Dedifferentiated amniotic fluid mesenchymal stem cell (primary cell): ENCODE measurements at regions not wholly inside any gene's neighbourhood (a gene's known extent, or its start where the extent isn't known, plus 50 kb on each side); places are given as distances from the start of the nearest gene placed in this dataset.

Experiments
- DNase-seq: peaks from one replicate; pipeline ENCODE4 v3.0.0-alpha.2; 2016; ENCODE audit errors: extremely low spot score

DNA sequence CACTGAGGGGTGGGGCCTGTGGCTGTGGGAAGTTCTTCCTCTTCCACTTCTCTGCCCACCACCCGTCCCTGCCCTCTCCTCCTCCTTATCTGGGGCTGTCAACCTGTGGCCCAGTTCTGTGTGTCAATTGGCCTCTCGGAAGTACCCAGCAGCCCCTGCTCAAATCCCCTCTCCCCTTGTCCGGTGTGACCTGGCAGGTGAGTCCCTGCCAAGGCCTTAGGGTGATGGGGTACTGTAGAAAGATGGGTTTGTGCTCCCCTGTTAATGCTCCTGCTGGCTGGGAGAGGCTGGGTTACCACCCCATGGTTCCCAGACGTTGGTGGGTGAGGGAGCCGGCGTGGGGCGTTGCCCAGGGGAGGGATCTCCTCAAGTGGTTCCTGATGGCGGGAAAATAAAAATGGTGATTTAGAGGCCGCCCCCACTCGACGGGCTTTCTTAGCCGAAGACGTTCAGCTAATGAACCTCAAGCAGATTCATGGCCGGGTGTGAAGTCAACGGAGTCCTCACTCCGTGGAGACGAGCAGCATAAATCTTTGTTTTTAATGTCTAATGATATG, 141.2 kb downstream of the URI1 start:
- no peak for DNase-seq

DNA sequence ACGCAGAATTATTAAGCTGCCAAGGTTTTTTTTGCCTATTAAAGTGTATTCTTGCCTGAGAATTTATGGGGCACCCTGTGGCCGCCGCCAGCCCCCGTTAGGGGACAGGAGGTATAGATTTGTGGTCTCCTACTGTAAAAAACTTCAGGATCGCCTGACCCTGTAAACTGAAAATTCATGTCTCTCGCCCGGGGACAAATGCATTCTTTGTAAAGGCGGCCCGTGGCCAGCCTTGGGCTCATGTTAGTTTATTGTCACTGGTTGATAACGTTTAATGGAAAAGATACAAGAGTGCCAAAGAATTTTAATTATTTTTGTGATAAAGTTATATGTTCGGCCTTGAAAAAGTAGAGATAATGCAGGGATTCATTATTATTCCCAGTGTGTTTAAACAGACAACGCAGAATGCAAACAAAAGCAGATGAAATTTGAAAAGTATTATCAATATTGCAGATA, 141.7 kb downstream of the URI1 start:
- DNase-seq: no peak

DNA sequence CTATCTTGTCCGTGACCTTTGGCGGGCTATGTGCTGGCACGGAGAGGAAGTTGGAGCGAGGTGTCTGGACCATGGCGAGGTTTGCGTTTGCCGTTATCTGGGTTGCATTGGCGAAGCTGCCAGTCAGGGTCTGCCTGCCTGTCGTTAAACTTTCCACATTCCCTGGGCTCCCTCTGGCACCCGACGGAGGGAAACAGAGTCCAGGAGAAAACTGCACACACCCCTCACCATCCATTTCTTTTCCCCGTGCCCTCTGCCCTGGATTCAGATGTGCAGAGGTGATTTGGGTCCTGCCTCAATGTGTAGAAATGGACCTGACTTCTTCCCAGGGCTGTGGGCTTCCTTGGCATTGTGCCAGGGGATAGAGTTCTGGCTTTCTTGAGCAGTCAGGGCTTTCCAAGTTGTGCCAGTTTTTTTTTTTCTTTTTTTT, 142.4 kb downstream of the URI1 start:
- DNase-seq: no peak

DNA sequence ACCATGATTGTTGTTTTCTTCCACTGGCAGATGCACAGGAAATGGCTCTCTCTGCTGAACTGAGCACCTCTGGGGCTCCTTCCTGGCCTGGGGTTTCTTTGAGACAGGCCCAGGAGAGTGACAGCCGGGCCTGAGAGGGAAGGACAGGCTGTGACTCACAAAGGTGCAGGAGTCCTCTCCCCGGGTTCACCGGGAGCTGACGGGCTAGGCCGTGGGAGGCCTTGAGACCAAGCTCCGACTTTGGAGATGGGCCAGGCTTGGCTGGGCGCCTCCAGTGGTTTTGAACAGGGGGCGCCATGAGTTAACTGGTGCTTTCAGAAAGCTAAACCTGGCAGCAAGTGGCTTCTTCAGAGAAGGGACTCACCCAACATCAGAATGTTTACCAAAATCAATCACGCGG, 143.4 kb downstream of the URI1 start:
- no peak for DNase-seq

GRCh38 chr19:30086220-30086619, 144.2 kb downstream of the URI1 start:
- DNase-seq: no peak

DNA sequence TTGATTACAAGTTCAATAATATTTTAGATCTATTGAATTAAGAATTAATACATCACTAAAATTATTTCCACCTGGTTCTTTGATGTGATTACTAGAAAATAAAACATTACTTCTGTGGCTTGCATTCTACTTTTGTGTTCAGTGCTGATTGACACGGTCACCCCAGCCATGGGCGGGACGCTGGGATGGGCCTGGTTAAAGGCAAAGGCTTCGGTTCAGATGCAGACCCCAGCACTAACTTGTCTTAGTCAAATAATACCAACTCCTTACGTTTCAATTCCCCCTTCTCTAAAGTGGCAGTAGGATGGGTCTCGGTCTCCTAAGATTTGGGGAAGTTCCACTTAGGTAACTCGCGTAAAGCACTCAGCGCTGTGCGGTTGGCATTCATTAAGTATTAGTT, 144.9 kb downstream of the URI1 start:
- no peak for DNase-seq

GRCh38 chr19:30087381-30088138, 145.5 kb downstream of the URI1 start:
- DNase-seq: no peak

GRCh38 chr19:30088567-30088966, 146.5 kb downstream of the URI1 start:
- no peak for DNase-seq

- no peak for DNase-seq
Measured at GRCh38 chr19:30089086-30089665, 147.1 kb downstream of the URI1 start.

GRCh38 chr19:30090476-30090875, 148.4 kb downstream of the URI1 start:
- DNase-seq: no peak

GRCh38 chr19:30090963-30091362, 148.9 kb downstream of the URI1 start:
- DNase-seq: no peak

- no peak for DNase-seq
Measured at GRCh38 chr19:30091456-30091855, 149.4 kb downstream of the URI1 start.

GRCh38 chr19:30091856-30092255, 149.8 kb downstream of the URI1 start:
- DNase-seq: no peak

GRCh38 chr19:30092721-30093569, 150.9 kb downstream of the URI1 start:
- DNase-seq: no peak

DNA sequence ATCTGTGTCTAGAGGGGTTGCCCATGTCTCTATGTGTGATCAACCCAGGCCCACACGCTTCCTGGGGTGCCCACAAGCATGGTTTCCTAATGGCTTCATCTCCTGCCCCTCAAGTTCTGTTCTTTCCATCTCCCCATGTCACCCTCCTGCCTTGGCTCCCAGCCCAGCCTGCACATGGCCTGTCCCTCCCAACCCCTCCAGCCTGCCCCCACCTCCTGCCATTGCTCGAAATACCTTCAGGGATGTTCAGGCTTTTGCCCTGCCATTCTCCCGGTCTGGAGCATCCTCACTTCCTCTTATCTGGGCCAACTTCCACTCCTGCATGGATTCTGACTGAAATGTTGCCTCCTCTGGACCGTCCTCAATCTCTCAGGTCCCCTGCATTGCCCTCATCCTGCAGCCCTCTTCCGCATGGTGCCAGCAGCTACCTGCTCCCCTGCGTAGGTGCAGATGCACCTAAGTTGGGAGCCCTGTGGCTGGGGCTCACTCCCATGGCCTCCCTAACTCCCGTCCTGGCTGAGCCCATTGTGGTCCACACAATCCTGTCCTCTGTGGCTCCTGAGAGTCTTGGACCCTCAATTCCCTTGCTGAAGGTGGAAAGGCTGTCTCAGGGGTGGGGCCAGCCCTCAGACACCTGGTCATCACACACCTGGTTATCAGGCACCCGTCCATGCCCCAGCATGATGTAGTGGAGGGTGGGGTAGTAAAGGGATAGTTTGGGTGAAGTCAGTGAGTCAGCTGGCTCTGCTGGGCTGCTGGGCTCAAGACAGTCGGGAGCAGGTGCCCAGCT, 152.1 kb downstream of the URI1 start:
- DNase-seq: no peak

- DNase-seq: no peak
Measured at GRCh38 chr19:30094756-30095140, 152.7 kb downstream of the URI1 start.

DNA sequence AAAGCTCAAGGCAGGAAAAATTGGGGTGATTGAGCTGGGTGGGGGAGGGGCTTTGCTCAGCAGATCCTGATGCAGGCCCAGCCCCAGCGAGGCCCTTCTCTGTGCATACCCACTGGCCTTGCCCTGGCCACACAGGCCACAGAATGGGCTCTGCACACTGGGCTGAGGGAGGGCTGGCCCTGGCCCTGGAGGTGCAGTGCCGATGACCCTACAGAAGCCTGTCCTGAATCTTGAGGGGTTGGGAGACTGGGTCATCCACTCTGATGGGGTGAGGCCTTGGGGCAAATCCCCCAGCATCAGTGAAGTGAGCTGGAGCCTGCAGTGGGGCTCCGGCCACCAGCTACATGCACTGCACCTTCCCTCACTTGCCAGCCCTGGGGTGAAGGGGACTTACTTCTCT, 153.1 kb downstream of the URI1 start:
- DNase-seq: no peak

- DNase-seq: no peak
Measured at GRCh38 chr19:30096596-30097370, 154.7 kb downstream of the URI1 start.

DNA sequence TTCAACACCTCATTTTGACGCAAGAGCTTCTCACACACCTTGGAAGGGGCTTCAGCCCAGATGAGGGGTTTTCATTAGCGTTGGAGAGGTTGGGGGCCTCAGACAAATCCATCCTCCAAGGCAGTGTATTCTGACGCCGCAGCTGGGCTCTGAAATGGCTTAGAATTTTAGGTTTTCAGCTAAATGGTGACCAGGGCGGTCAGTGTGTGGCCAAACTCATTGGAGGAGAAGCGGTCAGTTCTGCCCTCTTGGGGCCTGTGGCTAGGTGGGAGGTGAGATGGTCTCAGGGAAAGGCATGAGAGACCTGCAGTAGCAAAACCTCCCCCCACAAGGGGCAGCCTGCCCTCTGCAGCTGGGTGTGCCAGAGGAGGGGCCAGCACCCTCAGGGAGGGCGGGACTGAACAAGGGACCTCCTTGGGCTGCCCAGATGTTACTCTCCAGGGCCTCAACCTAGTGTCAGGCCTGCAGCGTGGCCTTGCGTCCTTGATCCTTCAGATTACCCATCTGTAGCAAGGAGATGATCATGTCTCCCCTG, 155.8 kb downstream of the URI1 start:
- DNase-seq: no peak

DNA sequence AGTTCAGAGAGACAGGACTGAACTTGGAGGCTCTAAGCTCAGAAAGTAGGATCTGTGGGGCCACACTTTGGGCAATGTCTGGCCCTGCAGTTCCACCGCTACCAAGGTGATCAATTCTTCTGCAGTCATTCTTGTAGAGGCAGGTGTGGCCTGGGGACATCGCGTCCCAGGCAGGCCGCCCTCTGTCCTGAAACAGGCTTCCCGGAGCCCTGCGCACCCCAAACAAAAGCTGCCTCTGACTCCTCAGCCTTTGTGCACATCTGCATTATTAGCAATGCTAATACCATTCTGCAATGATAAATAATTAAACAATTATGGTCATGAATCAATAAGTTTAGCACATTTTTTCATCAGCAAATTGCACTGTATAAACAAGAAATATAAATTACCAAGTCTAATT, 160.2 kb downstream of the URI1 start:
- no peak for DNase-seq

GRCh38 chr19:30102666-30103065, 160.6 kb downstream of the URI1 start:
- DNase-seq: no peak
